Subcutaneous abdominal adipose tissue (tissue), 5 donors: ENCODE measurements at regions not wholly inside any gene's neighbourhood (a gene's known extent, or its start where the extent isn't known, plus 50 kb on each side); places are given as distances from the start of the nearest gene placed in this dataset.

ENCODE experiments used
- H3K27ac ChIP-seq: one replicate; pipeline ENCODE4 v1.7.0; 2013; ENCODE audit warnings: low read depth, mild to moderate bottlenecking, inconsistent platforms, low read length, moderate library complexity
- H3K27me3 ChIP-seq, 5 donors: one replicate each; pipeline ENCODE4 v1.7.0; 2013; ENCODE audit warnings: low read length in 5 of 5, inconsistent platforms in 1 of 5; ENCODE audit not compliant: control insufficient read depth in 5 of 5, insufficient read depth in 4 of 5
- H3K36me3 ChIP-seq, 5 donors: one replicate each; pipeline ENCODE4 v1.7.0; 2013; ENCODE audit warnings: low read length in 5 of 5; ENCODE audit not compliant: control insufficient read depth in 5 of 5, insufficient read depth in 5 of 5
- H3K4me1 ChIP-seq, 5 donors: one replicate each; pipeline ENCODE4 v1.7.0; 2013; ENCODE audit warnings: low read length in 5 of 5, mild to moderate bottlenecking in 3 of 5, moderate library complexity in 1 of 5; ENCODE audit not compliant: control insufficient read depth in 5 of 5, insufficient read depth in 5 of 5
- H3K4me3 ChIP-seq, 5 donors: one replicate each; pipeline ENCODE4 v1.7.0; 2013; ENCODE audit warnings: low read length in 5 of 5, low read depth in 1 of 5
- H3K9ac ChIP-seq, 5 donors: one replicate each; pipeline ENCODE4 v1.7.0; 2013; ENCODE audit warnings: low read length in 5 of 5, mild to moderate bottlenecking in 4 of 5, moderate library complexity in 3 of 5
- H3K9me3 ChIP-seq, 5 donors: one replicate each; pipeline ENCODE4 v1.7.0; 2013; ENCODE audit warnings: low read length in 5 of 5; ENCODE audit not compliant: control insufficient read depth in 5 of 5
- donor health status: healthy.
- donor health status: healthy.
- donor health status: healthy.
- donor health status: healthy.
- donor health status: healthy.

DNA sequence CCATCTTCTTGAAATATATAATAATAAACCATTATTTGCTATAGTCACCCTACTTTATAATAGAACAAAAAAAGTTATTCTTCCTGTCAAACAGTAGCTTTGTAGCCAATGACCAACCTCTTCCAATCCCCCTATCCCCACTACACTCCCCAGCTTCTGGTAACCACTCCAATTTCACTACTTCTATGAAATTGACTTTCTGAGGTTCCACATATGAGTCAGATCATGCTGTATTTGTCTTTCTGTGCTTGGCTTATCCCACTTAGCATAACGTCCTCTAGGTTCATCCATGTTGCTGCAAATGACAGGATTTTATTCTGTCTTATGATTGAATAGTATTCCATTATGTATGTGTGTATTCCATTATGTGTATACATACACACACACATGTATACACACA lies 809.7 kb upstream of the NDST4 start:
- H3K27me3 ChIP-seq: no peaks in the 10 kb centered on the region
- peaks cover 0 to 5% (median 0%) of the 10 kb centered on the region in 5 donors for H3K4me1 ChIP-seq
- no peak overlapping the region for H3K9ac ChIP-seq
- H3K4me3 ChIP-seq: no peak overlapping the region
- H3K9me3 ChIP-seq: peaks cover 0 to 4% (median 0%) of the 10 kb centered on the region in 5 donors
- no peaks in the 10 kb centered on the region for H3K36me3 ChIP-seq
- H3K27ac ChIP-seq: no peak overlapping the region

DNA sequence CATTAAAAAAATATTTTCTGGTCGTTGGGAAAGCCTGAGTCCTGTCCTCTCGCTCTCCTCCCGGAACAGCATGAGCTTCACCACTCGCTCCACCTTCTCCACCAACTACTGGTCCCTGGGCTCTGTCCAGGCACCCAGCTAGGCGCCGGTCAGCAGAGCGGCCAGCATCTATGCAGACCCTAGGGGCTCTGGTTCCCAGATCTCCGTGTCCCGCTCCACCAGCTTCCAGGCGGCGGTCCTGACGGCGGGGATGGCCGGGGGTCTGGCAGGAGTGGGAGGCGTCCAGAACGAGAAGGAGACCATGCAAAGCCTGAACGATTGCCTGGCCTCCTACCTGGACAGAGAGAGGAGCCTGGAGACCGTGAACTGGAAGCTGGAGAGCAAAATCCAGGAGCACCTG lies 807.2 kb upstream of the NDST4 start:
- Histone ChIP-seq H3K36me3 (no peaks in the 10 kb centered on the region), H3K9ac (no peak overlapping the region), H3K4me1 (peaks cover 0 to 5% (median 0%) of the 10 kb centered on the region in 5 donors), H3K27me3 (no peaks in the 10 kb centered on the region), H3K9me3 (peaks cover 0 to 4% (median 0%) of the 10 kb centered on the region in 5 donors), H3K4me3 (no peak overlapping the region), H3K27ac (no peak overlapping the region)

- Histone ChIP-seq H3K4me3 (no peak overlapping the region), H3K4me1 (peaks cover 0 to 5% (median 0%) of the 10 kb centered on the region in 5 donors), H3K27ac (no peak overlapping the region), H3K36me3 (no peaks in the 10 kb centered on the region), H3K9ac (no peak overlapping the region), H3K9me3 (peaks cover 0 to 4% (median 0%) of the 10 kb centered on the region in 5 donors), H3K27me3 (no peaks in the 10 kb centered on the region)
Observed at GRCh38 chr4:115918149-115918548, 804.7 kb upstream of the NDST4 start.

GRCh38 chr4:115906428-115906827 lies 793.0 kb upstream of the NDST4 start:
- peaks cover 0 to 4% (median 0%) of the 10 kb centered on the region in 5 donors for H3K9me3 ChIP-seq
- H3K4me1 ChIP-seq: no peaks in the 10 kb centered on the region
- H3K36me3 ChIP-seq: no peaks in the 10 kb centered on the region
- no peak overlapping the region for H3K9ac ChIP-seq
- no peak overlapping the region for H3K4me3 ChIP-seq
- H3K27me3 ChIP-seq: no peaks in the 10 kb centered on the region
- H3K27ac ChIP-seq: no peak overlapping the region

DNA sequence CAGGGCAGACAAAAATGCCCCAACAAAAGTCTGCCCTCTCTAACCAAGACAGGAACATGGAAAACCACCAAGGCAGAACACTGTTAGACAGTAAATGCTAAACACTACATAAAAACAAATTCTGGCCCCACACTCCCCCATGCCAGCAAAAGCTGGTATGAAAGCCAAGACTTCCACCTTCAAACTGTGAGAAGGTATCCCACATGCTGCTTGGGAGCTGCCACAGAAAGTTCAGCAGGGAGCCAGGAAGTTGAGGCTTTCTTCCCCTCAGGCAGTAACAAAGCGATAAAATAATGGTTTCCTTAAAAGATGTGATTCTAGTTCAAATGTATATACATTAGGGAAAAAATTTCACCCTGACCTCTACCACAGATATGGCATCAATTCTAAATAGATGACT lies 770.4 kb upstream of the NDST4 start:
- H3K36me3 ChIP-seq: no peaks in the 10 kb centered on the region
- H3K27me3 ChIP-seq: no peaks in the 10 kb centered on the region
- no peaks in the 10 kb centered on the region for H3K4me1 ChIP-seq
- no peak overlapping the region for H3K27ac ChIP-seq
- H3K9ac ChIP-seq: no peak overlapping the region
- H3K9me3 ChIP-seq: no peaks in the 10 kb centered on the region
- no peak overlapping the region for H3K4me3 ChIP-seq

DNA sequence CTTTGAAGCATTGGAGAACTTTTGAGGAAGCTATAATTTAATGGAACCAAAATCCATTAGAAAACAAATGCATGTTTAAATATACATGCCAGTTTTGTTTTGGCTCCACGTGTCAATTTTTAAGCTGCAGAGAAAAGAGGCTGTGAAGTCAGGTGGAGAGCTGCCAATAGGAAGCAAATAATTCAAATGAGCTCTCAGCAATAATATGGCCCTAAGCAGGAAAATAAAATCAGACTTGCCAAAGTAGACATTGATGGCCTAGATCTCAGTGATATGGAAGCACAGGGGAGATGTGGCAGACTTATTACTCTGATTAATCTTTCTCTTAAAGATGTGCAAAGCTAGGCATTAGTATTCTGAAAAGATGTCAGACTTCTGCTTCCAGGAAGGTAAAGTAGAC lies 769.8 kb upstream of the NDST4 start:
- H3K4me3 ChIP-seq: no peak overlapping the region
- no peaks in the 10 kb centered on the region for H3K9me3 ChIP-seq
- no peaks in the 10 kb centered on the region for H3K36me3 ChIP-seq
- H3K9ac ChIP-seq: no peak overlapping the region
- no peak overlapping the region for H3K27ac ChIP-seq
- H3K27me3 ChIP-seq: no peaks in the 10 kb centered on the region
- H3K4me1 ChIP-seq: no peaks in the 10 kb centered on the region

DNA sequence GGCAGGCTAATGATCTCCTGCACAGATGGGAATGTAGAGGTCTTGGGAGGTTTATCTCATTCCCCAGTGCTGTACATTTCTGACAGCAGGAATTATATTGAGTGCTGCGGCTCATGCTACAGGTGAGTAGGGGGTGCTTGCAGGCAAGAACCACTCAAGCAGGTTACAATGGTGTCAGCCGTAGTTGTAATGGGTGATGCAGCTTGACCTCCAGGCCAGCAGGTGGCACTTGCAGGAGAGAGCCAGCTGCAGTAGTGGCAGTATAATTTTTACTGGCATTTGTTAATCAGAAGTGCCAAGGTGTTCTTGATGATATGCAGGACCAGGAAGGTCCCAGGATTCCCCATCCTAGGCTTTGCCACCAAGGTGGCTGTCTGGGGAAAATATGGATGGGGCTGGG lies 759.6 kb upstream of the NDST4 start:
- Histone ChIP-seq H3K9ac (no peak overlapping the region), H3K36me3 (no peaks in the 10 kb centered on the region), H3K27me3 (no peaks in the 10 kb centered on the region), H3K4me1 (no peaks in the 10 kb centered on the region), H3K4me3 (no peak overlapping the region), H3K9me3 (no peaks in the 10 kb centered on the region), H3K27ac (no peak overlapping the region)

- H3K27ac ChIP-seq: no peak overlapping the region
- H3K27me3 ChIP-seq: no peaks in the 10 kb centered on the region
- no peak overlapping the region for H3K9ac ChIP-seq
- H3K4me1 ChIP-seq: no peaks in the 10 kb centered on the region
- H3K9me3 ChIP-seq: peaks cover 0 to 2% (median 0%) of the 10 kb centered on the region in 5 donors
- no peak overlapping the region for H3K4me3 ChIP-seq
- no peaks in the 10 kb centered on the region for H3K36me3 ChIP-seq
Observed at GRCh38 chr4:115871596-115871995, 758.2 kb upstream of the NDST4 start.

DNA sequence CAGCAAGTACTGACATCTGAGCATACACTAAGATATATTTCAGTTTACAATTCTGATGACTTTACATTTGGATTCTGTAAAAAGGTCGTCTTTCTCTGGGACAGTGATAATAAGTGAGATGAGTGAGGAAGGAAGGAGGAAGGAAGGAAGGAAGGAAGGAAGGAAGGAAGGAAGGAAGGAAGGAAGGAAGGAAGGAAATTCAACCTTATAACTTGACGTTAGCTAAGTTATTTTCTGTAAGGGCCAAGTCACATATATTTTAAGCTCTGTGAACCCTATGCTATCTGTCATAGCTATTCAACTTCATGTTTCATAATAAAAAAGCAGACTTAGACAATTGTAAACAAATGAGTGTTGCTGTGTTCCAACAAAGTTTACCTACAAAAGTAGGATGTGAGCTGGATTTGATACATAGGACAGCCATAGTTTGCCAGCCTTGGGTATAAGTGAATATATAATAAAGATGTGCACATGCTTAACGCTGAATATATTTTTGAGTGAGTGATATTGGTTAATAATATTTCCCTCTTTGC lies 753.0 kb upstream of the NDST4 start:
- no peaks in the 10 kb centered on the region for H3K27me3 ChIP-seq
- peaks cover 0 to 2% (median 0%) of the 10 kb centered on the region in 5 donors for H3K9me3 ChIP-seq
- H3K27ac ChIP-seq: no peak overlapping the region
- H3K36me3 ChIP-seq: no peaks in the 10 kb centered on the region
- H3K4me3 ChIP-seq: no peak overlapping the region
- H3K4me1 ChIP-seq: no peaks in the 10 kb centered on the region
- no peak overlapping the region for H3K9ac ChIP-seq

GRCh38 chr4:115865736-115866135 lies 752.3 kb upstream of the NDST4 start:
- Histone ChIP-seq H3K36me3 (no peaks in the 10 kb centered on the region), H3K27ac (no peak overlapping the region)

GRCh38 chr4:115852767-115853091 lies 739.3 kb upstream of the NDST4 start:
- no peaks in the 10 kb centered on the region for H3K4me1 ChIP-seq
- H3K4me3 ChIP-seq: no peak overlapping the region
- no peaks in the 10 kb centered on the region for H3K36me3 ChIP-seq
- H3K9ac ChIP-seq: no peak overlapping the region
- no peaks in the 10 kb centered on the region for H3K9me3 ChIP-seq
- no peak overlapping the region for H3K27ac ChIP-seq
- H3K27me3 ChIP-seq: no peaks in the 10 kb centered on the region

More at GRCh38 chr4:115865736-115866135, 752.3 kb upstream of the NDST4 start:
- H3K9me3 ChIP-seq: peaks cover 0 to 2% (median 0%) of the 10 kb centered on the region in 5 donors
- H3K27me3 ChIP-seq: no peaks in the 10 kb centered on the region
- no peaks in the 10 kb centered on the region for H3K4me1 ChIP-seq
- H3K9ac ChIP-seq: no peak overlapping the region
- H3K4me3 ChIP-seq: no peak overlapping the region
